ENCODE measurements at regions not wholly inside any gene's neighbourhood (a gene's known extent, or its start where the extent isn't known, plus 50 kb on each side); places are given as distances from the start of the nearest gene placed in this dataset.

DNA sequence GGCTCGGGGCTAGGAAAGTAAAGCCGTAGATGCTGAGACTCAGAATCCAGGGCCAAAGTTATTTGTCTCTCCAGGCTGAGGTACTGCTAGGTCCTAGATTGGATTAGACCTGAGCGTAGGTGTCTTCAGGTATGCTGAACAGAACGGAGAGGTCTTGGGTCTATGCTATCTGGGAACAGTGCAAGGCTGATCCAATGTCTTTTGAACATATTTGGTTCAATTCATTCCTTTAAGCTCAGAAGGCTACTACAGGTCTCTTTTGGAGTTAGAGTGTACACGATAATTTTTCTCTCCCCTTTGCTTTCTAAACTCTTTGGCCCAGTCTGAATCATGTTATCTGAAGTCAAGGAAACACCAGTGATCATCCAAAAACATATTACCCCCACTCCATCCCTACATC is 137.5 kb upstream of the TBL1XR1 start:
- TF ChIP-seq POLR2A (IDR thresholded peaks at IDR 0.05): no peak
- TF ChIP-seq, protein P1, sequence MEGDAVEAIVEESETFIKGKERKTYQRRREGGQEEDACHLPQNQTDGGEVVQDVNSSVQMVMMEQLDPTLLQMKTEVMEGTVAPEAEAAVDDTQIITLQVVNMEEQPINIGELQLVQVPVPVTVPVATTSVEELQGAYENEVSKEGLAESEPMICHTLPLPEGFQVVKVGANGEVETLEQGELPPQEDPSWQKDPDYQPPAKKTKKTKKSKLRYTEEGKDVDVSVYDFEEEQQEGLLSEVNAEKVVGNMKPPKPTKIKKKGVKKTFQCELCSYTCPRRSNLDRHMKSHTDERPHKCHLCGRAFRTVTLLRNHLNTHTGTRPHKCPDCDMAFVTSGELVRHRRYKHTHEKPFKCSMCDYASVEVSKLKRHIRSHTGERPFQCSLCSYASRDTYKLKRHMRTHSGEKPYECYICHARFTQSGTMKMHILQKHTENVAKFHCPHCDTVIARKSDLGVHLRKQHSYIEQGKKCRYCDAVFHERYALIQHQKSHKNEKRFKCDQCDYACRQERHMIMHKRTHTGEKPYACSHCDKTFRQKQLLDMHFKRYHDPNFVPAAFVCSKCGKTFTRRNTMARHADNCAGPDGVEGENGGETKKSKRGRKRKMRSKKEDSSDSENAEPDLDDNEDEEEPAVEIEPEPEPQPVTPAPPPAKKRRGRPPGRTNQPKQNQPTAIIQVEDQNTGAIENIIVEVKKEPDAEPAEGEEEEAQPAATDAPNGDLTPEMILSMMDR (IDR thresholded peaks at IDR 0.05): no peak

Data from breast epithelium (tissue), 3 donors.